ENCODE measurements at regions not wholly inside any gene's neighbourhood (a gene's known extent, or its start where the extent isn't known, plus 50 kb on each side); places are given as distances from the start of the nearest gene placed in this dataset.
"Not testable (repeated sequence)": the region's sequence is repeated elsewhere in the genome, so short reads cannot be mapped to it uniquely, and the experiment has no call there.

DNA sequence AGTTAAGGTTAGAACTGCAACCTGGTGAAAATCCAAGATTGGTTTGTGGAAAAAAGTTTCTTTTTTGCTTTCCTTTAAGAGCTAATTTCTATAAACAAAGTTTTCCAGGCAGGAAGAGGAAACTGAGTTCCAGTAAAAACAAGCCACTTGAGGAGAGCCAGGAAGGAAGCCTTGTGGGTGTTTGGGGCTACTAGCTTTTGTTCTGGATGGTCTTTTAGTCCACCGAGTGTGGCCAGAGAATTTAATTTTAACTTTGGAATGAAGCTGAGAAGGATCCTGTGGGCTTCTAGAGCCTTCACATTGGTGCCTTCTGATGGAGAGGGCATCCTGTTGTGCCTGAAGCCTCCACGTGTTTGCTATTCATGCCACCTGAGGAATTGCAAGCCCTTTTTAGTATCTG is 327.9 kb downstream of the C12orf75 start:
- DNase-seq (ENCODE audit: low spot score) = no peak

DNA sequence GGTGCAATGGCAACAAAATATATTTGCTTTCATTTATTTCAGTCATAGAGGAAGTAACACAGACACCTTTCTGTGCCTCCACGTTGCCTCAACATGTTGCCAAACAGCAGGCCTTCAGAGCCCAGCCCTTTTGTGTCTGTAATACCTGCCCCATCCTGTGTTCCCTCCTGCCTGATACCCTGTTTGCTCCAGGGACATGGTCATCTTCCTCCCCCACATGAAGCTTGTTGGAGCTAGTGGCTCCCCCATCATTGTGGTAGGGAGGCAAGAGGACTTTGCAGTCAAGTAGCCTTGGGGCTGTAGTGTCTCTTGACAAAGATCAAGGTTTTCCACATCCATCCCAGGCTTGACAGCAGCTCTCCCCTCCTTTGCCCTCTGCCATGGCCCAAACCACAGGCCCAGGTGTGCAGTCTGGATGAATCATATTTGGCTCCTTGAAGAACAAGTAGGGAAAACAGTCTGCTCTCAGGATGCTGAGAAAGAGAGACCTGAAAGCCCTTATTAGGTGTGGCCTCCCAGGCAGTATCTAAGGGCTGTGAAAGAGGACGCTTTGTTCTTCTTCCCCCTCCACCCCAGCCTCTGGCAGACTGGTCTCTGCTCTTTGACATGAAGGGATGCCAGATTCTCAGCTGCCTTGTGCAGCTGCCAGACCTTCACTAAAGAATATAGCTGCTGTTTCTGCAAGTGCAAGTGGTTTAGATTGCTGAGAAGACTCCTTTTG is 329.0 kb downstream of the C12orf75 start:
- DNase-seq (ENCODE audit: low spot score) = no peak

DNA sequence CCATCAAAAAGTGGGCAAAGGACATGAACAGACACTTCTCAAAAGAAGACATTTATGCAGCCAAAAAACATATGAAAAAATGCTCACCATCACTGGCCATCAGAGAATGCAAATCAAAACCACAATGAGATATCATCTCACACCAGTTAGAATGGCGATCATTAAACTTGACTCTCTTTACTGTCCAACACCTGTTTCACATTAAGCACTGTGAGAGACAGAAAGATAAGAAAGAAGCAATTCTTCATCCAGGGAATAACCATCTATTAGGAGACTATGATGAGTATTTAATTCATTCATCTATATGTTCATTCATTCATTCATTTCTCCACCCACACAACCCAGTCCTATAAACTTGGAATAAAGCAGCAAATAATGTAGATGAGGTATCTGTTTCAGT is 334.3 kb downstream of the C12orf75 start:
- not testable (repeated sequence) for DNase-seq (ENCODE audit: low spot score)

DNA sequence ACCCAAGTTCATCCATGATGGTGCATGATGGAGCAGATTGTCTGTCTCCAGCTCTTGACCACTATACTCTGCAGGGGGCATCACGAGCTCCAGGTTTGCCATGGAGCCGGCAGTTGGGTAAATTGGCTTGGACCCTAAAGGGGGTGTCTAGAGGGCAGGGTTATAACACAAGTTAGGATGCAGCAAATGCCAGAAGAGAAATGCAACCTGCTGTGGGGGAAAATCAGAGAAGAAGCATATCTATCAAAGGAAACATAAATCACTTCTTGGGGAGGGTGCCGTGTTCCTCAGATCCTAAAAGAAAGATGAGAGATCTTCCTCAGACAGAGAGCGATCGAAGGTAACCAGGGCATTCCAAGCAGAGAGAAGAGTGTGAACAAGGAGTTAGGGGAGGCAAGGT is 334.9 kb downstream of the C12orf75 start:
- DNase-seq (ENCODE audit: low spot score) = no peak

DNA sequence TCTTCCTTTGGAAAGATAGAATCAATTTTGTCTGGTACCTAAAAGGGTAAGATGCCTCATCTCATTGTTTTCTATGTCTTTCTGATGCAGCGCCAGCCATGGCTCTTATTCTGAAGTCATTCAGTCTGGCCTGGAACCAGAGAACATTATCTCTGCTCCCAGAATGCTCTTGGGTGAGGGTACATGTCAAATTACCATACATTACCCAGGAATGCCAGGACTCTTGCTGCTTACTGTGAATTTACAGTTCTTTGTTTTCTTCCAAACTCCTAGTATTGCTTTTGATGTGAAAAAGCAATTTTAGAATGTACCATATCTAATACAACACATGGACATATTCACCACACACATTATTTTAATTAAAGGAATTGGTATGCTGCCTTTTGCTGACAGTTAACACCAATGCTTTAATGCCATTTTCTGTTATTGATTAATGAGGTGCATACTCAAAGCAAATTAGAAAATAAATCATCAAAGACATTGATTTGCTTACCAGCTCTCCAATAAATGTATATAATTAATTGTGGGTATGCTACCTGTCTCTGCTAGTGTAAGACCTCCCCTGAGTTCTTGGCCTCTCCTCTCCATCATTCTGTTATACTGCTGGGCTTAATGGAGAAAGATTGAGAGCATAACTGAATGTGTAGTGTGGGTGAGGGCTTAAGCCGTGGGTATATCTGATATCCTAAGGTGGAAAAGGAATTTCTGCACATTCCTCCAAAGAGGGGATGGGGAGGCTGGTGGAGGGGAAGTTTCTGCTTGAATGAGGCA is 337.7 kb downstream of the C12orf75 start:
- no peak for DNase-seq (ENCODE audit: low spot score)

DNA sequence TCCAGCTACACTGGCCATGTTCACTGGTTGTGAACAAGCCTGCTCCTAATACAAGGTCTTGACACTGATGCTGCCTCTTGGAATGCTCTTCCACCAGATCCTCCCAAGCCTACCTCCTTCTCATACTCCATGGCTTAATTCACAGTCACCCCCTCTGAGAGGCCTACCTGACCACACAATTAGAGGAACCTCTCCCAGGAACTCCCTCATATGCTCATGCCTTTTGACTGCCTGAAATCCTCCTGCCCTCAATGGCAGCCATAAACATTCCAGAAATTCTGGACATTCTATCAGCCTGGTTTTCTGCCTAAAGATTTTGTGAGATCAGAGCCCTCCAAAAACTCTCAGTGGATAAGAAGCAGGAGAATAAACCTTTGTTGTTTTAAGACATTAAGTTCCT is 340.2 kb downstream of the C12orf75 start:
- DNase-seq (ENCODE audit: low spot score) = peak; percentile 27

- DNase-seq (ENCODE audit: low spot score) = peak; percentile 36
These were observed 341.2 kb downstream of the C12orf75 start for GRCh38 chr12:105671720-105672119.

DNA sequence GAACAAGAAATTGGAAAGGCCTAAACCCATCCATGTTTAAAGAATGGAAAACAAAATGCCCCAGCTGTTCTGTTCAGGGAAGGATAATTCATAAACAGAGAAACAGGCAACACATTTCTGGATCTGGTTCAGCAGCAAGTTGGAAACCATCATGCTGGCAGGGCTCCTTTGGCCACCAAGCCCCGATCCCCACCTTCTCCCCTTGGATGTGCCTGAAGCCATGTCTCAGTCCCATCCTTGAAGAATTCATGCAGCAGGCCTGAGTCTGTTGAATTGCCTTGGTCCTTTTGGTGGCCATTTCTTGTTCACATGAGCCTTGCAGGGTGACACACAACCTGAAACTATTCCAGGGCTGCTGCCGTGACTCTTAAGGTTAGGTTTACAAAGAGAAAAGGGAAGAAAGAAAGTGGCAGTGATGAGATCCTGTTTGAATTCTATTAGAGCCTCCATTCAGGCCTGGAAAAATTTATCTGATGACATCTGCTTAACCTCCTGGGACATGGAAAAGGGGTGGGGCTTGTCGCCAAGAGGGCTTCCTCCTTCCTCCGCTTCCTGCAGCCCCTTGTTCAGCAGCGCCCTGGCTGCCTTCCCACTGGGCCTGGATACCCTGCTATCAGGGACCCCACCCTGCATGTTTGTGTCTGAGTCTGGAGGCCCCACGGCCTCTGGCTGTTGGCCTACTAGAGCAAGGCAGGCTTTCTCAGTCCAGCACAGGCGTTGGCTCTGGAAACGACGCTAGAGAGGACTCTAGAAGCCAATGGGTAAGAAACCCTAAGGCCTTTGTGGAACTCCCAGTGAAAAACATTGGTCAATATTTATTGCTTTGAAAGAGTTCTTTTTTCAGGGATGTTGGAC is 341.9 kb downstream of the C12orf75 start:
- DNase-seq (ENCODE audit: low spot score) = peak; percentile 13

DNA sequence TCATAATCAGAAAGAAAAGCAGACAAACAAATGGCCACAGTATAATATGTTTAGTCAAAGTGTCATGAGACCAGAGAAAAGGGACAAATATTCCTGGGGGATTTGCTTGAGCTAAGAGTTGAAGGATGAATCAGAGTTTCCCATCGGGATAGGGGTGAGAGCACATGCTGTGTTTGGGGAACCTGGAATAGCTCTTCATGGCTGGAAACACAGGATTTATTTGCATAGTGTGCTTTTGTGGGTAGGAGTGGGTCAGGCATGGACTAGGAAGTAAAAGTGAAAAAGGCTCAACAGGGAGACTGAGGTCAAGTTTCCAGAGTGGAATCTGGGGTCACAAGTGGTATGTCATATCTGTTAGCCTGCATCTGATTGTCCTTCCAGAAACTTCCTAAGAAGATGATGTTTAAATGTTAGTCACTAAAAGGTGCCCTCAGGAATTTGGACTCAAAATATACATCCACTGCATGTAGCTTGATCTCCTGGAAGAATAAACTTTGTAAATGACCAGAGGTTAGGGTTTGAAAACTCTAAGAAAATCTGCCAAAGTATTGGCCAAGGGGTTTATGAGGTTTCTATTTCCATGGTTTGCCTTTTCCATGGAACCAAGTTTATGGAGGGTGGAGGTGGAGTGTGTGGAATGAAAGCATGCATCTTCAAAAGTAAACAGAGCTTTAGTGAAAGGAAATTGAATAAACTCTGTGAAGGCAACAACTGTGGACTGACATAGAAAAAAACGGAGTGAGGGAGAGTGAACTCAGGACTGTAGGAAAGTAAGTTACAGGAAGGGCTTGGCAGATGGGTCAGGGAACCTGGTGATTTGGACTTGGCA is 344.6 kb downstream of the C12orf75 start:
- DNase-seq (ENCODE audit: low spot score) = no peak

GRCh38 chr12:105676694-105677093 is 346.2 kb downstream of the C12orf75 start:
- DNase-seq (ENCODE audit: low spot score) = no peak

DNA sequence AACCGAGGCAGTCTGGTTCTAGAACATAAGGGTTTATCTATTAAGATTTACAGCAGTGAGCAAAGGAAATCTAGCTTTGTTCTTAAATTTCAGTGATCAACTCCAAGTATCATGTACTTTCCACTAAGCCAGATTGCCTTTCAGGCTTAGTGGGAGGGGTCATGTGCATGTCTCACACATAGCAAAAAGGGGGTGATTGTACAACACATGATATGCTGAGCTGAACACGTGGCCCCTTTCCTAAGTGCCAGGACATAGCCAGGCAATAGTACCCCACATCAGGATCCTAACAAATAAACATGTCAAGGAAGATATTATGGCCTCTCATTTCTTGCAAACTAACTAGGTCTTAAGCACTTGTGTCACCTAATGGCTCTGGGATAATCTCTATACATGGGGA is 347.2 kb downstream of the C12orf75 start:
- DNase-seq (ENCODE audit: low spot score) = no peak

- DNase-seq (ENCODE audit: low spot score) = no peak
These were observed 349.5 kb downstream of the C12orf75 start for GRCh38 chr12:105679982-105680381.

DNA sequence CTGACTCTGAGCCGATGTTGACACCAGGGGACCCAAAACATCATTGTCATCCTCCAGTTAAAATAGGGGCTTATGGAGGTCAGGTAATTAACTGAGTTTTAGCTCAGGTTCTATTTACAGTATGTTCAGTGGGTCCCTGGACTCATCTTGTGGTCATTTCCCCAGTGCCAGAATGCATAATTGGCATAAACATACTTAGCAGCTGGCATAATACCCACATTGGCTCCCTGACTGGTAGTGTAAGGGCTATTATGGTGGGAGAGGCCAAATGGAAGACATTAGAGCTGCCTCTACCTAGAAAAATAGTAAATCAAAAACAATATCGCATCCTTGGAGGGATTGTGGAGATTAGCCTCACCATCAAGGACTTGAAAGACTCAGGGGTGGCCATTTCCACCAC is 350.9 kb downstream of the C12orf75 start:
- DNase-seq (ENCODE audit: low spot score) = no peak

GRCh38 chr12:105682821-105683220 is 352.3 kb downstream of the C12orf75 start:
- not testable (repeated sequence) for DNase-seq (ENCODE audit: low spot score)

- not testable (repeated sequence) for DNase-seq (ENCODE audit: low spot score)
These were observed 353.3 kb downstream of the C12orf75 start for GRCh38 chr12:105683836-105684235.

- no peak for DNase-seq (ENCODE audit: low spot score)
These were observed 367.6 kb downstream of the C12orf75 start for GRCh38 chr12:105698075-105698474.

- DNase-seq (ENCODE audit: low spot score) = no peak
These were observed 368.7 kb downstream of the C12orf75 start for GRCh38 chr12:105699209-105699608.

DNA sequence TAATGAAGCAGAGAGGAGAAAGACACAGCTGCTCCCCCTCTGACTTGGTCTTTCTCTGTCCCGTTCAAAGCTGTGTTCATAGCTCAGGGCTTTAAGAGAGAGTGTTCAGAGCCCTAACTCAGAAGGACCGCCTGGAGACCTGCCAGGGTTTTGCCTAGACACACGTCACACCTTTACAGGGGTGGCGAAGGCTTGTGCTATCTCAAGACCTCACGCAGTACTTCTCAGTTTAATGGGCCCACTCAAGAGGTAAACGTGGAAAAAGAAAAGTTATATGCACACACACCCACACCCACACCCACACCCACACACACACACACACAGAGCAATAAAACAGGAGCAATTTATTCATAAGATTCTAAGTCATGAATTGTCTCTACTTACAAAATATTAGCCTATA is 374.3 kb downstream of the C12orf75 start:
- no peak for DNase-seq (ENCODE audit: low spot score)

DNA sequence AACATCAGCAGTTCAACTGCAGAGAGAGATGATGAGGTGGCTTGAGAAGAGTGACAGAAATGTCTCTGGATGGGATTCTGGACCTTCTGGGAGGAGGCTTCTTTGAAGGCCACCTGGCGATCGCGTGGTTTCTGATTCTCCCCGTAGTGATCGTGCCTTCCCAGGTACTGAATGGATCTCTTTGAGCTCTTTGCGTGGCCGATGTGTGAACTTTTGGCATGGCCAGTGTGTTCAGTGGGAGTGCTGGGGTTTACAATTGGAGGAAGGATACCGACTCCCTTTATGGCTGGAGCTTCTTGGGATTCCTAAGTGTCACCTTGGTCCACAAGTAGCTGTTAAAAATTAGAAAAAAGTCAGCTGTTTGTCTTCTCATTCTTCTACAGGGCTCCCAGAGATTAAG is 374.7 kb downstream of the C12orf75 start:
- DNase-seq (ENCODE audit: low spot score) = no peak

- peak; percentile 48 for DNase-seq (ENCODE audit: low spot score)
These were observed 375.3 kb downstream of the C12orf75 start for GRCh38 chr12:105705765-105706164.

- DNase-seq (ENCODE audit: low spot score) = peak; percentile 16
These were observed 376.0 kb downstream of the C12orf75 start for GRCh38 chr12:105706321-105706972.
